CD4-positive, alpha-beta T cell treated with Interferon alpha-2 for 1 hour (primary cell): ENCODE measurements at regions not wholly inside any gene's neighbourhood (a gene's known extent, or its start where the extent isn't known, plus 50 kb on each side); places are given as distances from the start of the nearest gene placed in this dataset.

Experiments
- DNase-seq, 2 donors: peaks; one replicate each; pipeline ENCODE4 v3.0.0-alpha.2; 2020 to 2022

GRCh38 chr6:166008441-166009369 is 158.9 kb downstream of the TBXT start:
- no peak for DNase-seq

GRCh38 chr6:166007349-166008263 is 160.0 kb downstream of the TBXT start:
- no peak for DNase-seq

- DNase-seq: no peak
Observed at GRCh38 chr6:166006900-166007301, 160.8 kb downstream of the TBXT start.

- DNase-seq: no peak
Observed at GRCh38 chr6:166005944-166006899, 161.4 kb downstream of the TBXT start.

GRCh38 chr6:166005401-166005943 is 162.2 kb downstream of the TBXT start:
- DNase-seq: no peak

GRCh38 chr6:166004876-166005275 is 162.8 kb downstream of the TBXT start:
- no peak for DNase-seq

- no peak for DNase-seq
Observed at GRCh38 chr6:166004471-166004870, 163.2 kb downstream of the TBXT start.

GRCh38 chr6:166003569-166003968 is 164.1 kb downstream of the TBXT start:
- no peak for DNase-seq

GRCh38 chr6:166001359-166001758 is 166.3 kb downstream of the TBXT start:
- no peak for DNase-seq

GRCh38 chr6:165999279-165999678 is 168.4 kb downstream of the TBXT start:
- DNase-seq: no peak

- DNase-seq: no peak
Observed at GRCh38 chr6:165998072-165998471, 169.6 kb downstream of the TBXT start.

- no peak for DNase-seq
Observed at GRCh38 chr6:165991341-165991740, 176.3 kb downstream of the TBXT start.

- no peak for DNase-seq
Observed at GRCh38 chr6:165990216-165990615, 177.4 kb downstream of the TBXT start.

- no peak for DNase-seq
Observed at GRCh38 chr6:165988757-165989456, 178.7 kb downstream of the TBXT start.

- no peak for DNase-seq
Observed at GRCh38 chr6:165988302-165988756, 179.3 kb downstream of the TBXT start.

GRCh38 chr6:165987483-165988301 is 180.0 kb downstream of the TBXT start:
- DNase-seq: no peak

GRCh38 chr6:165986914-165987482 is 180.7 kb downstream of the TBXT start:
- DNase-seq: no peak

- DNase-seq: no peak
Observed at GRCh38 chr6:165986311-165986913, 181.2 kb downstream of the TBXT start.

GRCh38 chr6:165985806-165986299 is 181.8 kb downstream of the TBXT start:
- no peak for DNase-seq
